Stimulated activated CD8-positive, alpha-beta memory T cell treated with anti-CD3 and anti-CD28 coated beads, Interleukin-12 subunit alpha, Interleukin-12 subunit beta, amount 100 ng/mL, for 1 hour (primary cell): ENCODE measurements at regions not wholly inside any gene's neighbourhood (a gene's known extent, or its start where the extent isn't known, plus 50 kb on each side); places are given as distances from the start of the nearest gene placed in this dataset.

Experiments used
- DNase-seq: peaks from one replicate; pipeline ENCODE4 v3.0.0-alpha.2; 2020; ENCODE audit warnings: low read depth

DNA sequence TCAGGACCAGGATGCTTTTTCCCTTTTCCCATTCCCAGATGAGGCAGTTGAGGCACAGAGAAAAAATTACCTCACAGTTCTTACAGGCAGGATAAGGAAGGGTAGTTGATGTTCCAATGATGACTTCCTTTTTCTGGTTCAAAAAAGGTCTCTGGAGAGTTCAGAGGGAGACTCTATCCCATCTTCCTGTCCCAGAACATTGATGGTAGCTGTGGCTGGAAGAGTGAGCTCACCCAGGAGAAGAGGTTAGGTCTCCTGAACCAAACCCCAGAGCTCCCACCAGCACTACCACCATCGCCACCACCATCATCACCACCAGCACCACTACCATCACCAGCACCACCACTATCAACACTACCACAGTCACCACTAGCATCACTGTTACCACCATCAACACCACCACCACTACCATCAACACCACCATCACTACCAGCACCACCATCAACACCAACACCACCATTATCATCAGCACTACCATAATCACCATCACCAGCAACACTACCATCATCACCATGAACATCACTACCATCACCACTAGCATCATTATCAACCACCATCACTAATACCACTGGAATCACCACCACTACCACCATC lies 105.5 kb upstream of the RUNX3 start:
- DNase-seq: no peak

- DNase-seq: no peak
Observed at GRCh38 chr1:25034736-25035522, 104.9 kb upstream of the RUNX3 start.

DNA sequence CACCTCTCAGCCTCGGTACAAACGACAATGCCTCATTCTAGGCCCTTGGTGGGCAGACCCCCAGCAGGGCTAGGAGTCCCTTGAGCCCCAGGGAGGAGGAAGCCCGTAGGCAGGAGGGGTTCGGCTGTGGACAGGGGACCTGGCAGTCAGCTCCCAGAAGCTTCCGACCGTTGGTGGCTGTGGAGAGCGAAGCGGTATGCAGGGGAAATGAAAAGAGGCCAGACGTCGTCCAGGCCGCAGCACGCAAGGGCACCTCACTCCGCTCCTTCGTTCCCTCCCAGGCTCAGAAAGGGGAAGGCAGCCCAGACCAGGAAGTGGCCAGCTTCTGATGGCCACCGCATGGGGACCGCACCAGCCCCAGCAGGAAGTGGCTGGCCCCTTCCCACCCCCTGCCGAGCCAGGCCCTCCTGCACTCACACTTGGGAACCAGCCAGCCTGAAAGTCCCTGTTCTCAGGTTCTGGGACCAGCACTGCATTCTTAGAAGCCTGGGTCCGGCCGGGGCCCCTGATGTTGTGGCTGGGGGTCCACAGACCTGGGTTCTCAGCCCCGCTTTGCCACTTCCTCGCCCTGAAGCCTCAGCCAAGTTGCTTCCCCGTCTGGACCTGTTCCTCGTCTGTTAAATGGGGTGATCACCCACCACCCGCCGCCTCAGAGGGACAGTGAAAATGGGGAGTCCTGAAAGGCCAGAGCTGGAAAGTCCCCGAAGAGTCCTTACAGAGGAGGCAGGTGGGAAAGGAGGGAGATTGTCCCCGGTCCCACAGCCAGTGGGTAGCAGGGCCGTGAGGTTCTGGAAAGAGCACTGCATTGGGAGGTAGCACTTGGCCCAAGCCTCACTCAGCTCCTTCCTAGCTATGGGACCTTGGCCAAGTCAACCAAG lies 104.0 kb upstream of the RUNX3 start:
- DNase-seq: no peak

- no peak for DNase-seq
Observed at GRCh38 chr1:25033030-25033827, 103.2 kb upstream of the RUNX3 start.

DNA sequence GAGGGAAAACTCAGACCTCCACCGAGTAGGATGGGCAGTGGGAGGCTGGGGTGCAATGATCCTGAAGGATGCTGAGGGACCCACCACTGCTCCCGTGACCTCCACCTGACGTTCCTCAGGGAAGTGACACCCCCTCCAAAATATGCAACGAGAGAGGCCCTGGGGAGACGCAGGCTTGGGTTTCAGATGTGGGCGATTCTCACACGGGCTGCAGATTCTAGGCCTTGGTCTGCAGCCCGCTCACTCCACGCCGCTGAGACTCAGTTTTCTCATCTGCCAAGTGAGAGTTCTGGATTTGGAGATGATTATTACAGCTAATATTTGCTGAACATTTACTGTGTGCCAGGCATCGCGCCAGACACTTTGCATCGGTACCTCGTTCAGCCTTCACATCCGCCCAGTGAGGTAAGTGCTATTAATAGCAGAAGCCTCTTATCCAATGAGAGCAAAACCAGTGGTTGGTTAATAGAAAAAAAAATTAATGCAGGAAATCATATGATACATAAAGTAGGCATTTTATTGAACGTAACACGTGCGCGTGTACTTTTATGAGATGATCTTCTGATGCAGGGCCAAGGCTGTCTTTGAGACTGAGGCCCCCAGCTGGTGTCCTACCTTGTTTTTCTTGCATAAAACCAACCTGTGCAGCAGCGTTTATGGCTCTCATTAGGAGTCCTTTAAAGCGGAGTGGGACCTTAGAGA lies 102.0 kb upstream of the RUNX3 start:
- no peak for DNase-seq

DNA sequence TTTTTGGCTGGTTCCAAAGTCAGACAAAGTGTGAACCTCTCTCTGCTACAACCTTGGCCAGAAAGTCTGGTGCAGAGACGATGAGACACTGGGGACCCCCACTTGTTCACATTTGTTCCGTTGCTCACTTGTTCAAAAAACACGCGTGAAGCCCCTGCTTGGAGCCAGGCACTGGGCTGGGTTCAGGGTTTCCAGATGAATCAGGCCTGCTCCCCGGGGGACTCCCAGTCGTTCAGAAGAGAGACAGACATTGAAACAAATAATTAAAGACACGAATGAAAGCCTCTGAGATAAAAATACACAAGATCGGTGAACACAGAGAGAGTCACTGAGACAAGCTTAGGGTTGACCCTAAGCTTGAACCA lies 101.5 kb upstream of the RUNX3 start:
- DNase-seq: no peak

DNA sequence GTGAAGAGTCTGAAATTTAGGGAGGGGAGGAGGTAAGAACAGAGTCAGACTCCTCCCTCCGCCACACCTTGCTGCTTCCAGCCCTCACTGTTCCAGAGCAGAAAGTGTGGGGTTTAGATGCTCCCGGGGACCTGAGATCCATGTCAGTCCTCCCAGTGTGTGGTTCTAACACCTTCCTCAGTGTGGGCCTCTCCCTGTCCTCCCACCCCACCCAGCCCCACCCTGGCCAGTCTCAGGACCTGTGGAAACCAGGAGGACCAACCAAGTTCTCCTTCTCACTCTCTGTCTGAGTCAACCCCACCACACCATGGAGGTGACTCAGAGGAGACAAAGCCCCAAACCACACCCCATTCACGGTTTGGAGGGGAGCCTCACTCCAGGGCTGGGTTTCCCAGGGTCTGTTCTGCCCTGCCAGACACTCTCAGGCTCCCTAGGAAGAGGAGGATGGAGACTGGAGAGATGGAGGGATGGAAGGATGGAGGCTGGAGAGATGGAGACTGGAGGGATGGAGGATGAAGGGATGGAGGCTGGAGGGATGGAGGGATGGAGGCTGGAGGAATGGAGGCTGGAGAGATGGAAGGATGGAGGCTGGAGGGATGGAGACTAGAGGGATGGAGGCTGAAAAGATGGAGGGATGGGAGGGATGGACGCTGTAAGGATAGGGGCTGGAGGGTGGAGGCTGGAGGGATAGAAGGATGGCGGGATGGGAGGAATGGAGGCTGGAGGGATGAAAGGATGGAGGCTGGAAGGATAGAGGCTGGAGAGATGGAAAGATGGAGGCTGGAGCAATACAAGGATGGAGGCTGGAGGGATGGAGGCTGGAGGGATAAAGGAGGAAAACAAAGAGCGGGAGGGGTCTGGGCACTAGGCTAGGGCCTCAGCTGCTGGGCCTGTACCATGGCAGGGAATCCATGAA lies 100.9 kb upstream of the RUNX3 start:
- DNase-seq: peak; percentile 65

DNA sequence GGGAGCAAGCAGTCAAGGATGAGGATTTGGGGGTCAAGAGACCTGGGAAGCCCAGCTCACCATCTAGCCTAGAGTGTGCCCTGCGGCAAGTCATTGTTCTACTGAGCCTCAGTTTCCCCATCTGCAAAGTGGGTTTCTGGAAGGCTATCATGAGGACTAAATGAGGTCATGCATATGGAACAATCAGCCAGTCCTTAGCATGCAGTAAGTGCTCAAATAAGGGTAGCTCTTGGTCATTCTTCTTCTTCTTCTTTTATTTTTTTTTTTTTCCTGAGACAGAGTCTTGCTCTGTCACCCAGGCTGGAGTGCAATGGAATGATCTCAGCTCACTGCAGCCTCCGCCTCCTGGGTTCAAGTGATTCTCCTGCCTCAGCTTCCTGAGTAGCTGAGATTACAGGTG lies 99.9 kb upstream of the RUNX3 start:
- no peak for DNase-seq

DNA sequence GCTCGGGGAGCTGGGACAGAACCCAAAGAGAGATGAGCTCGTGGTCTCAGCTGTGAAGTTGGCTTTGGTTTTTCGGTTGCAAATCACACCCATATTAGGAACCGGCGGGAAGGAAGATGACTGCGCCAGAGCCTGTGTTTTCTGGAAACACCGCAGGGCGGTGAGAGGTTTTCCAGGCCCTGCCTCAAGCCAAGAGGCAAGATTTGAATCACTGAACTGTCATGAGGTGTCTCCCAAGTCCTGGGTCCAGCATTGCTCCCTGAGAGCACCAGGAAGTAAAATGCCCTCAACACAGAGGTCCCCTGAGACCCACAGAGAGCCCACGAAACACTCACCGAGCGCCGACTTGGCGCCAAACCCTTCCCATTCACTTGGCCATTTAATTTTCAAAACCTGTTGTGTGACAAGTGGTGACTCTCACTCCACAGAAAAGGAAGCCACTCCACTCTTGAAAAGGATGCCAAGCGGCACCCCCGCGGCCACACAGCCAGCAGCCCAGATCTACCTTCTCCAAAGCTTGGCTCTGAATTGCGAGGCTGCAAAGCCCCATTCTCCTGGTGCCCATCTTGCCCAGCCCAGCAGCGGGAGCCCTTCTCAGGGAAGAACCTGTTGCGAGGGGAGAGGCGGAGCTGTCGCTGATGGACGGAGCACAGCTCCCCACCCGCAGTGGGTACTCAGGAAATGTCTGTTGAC lies 99.0 kb upstream of the RUNX3 start:
- DNase-seq: no peak

GRCh38 chr1:25028587-25028906 lies 98.5 kb upstream of the RUNX3 start:
- DNase-seq: no peak

DNA sequence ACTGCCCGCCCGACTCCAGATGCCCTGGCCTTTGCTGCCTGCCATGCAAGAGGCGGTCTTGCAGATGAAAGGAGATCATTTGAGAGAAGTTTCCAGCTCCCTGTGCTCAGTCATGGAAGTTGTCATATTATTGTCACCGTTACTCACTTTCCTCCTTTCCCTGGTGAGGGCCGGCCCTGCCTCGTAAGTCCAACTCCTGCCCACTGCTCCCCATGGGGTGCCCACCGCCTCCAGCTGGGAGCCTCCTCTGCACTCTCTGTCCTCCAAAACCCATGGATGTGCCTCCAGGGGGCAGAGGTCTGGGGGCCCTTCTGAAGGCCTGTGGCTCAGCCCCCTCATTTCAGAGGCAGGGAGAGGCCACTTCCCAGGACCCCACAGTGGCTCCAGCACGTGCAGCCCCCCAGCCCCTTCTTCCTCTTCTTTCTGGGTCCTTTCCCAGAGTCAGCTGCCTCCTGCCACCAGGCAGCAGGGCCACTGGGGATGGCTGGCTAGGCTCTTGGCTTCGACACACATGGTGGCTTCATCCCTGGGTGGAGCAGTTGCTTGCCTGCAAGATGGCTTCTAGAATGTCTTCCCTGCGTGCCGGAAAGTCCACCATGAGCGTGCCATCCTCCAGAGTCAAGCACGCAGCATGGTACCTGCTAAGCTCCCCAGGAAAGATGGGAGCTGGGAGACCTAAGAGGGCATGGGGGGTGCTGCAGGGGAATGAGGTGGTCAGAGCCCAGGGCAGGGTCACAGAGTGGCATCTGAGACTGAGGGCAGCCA lies 97.9 kb upstream of the RUNX3 start:
- no peak for DNase-seq

DNA sequence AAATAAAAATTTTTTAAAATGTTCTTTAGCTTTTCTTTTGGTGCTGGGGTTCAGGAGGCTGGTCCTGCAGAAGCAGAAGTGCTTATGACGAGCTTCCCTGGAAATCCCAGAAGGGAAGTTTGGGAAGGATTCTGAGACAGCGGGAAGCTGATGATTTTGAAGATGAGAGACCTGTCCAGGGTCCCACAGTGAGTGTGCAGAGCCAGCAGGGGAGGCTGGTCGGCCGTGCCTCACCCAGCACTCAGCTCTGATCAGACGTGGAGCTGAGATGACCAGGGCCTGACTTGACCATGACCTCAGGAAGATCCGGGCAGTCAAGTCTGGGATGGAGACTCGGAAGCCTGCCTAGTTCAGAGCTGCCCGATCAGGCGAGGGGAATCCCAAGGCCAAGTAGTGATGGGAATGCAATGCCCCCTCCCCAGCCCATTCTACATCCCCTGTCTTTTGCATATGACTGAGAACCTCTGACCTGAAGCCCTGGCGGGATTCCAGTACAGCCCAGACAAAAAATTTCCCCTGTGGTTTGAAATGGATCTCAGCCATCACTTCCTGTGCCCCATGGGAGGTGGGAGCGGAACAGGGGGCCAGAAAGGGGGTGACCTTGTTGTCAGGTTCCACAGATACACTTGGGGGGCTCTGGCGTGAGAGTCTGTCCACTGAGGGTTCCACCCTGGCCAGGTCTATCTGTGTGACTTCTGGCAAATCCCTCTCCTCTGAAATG lies 96.8 kb upstream of the RUNX3 start:
- DNase-seq: no peak

- DNase-seq: no peak
Observed at GRCh38 chr1:25026304-25026703, 96.2 kb upstream of the RUNX3 start.

DNA sequence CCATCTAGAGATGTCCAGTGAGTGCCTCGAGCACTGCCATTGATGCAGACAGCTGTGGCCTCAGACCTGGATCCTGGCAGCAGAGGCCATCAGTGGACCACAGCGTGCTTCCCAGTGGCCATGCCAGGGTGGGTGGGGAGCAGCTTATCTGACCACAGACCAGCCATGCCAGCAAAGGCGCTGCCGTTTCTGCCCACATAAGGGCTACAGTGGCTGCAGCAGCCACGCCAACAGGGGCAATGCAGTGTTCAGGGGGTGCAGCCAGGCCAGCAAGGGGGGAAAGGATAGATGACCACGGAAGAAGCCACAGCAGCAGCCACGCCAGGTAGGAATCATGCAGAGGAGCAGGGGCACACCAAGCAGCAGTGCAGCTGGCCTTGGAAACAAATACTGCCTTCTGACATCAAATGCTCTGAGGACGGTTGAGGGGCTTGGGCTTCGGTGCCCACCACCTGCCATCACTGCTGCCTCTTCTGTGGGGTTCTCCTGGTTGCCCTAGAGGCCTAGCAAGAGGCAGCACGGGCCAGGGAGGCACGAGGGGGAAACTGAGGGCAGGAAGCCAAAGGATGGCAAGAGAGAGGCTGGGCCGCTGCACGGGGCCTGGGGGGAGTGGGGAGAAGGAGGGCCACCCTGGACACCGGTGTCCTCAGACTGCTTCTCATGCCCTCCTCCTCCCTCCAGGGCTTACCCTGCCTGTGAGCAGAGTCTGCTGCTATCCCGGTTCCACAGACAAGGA lies 94.7 kb upstream of the RUNX3 start:
- no peak for DNase-seq

GRCh38 chr1:25023826-25024225 lies 93.8 kb upstream of the RUNX3 start:
- DNase-seq: no peak

- no peak for DNase-seq
Observed at GRCh38 chr1:25023190-25023578, 93.1 kb upstream of the RUNX3 start.

DNA sequence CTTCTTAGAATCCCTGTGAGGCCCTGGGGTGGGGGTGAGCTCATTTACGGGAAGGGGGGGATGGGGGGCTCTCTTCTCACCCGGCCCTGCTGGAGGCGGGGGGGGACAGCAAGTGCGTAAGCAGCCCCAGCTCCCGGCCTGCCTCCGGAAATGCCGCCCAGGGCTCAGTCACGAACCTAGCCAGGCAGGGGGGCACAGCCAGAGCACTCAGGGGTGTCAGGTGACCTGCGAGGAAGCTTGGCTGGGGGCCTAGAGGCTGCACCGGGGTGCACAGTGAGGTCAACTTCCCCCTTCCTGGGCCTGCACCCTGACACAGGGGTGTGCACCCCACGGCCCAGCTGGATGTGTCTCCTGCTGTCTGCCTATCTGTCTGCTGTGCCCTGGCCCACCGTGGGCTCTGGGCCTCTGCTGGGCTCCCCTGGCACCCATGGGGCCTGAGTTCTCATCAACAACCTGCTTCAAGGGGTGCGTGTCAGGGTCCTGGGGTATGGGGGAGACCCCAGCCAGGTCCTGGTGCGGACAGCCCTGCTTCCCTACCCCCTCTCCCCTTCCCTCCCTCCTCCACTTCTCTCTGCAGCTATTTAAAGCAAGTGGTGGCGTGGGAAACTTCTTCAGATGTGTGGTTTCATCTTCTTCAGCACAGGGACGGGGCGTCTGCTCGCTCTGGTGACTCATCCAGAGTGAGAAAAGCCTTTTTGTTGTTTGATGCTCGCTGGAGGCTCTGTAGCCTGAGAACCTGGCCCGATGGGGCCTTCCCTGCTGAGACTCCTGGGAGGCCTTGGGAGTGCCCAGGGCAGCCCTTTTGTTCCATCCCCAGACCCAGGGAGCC lies 92.5 kb upstream of the RUNX3 start:
- DNase-seq: peak; percentile 87
